ENCODE measurements at regions not wholly inside any gene's neighbourhood (a gene's known extent, or its start where the extent isn't known, plus 50 kb on each side); places are given as distances from the start of the nearest gene placed in this dataset.

DNA sequence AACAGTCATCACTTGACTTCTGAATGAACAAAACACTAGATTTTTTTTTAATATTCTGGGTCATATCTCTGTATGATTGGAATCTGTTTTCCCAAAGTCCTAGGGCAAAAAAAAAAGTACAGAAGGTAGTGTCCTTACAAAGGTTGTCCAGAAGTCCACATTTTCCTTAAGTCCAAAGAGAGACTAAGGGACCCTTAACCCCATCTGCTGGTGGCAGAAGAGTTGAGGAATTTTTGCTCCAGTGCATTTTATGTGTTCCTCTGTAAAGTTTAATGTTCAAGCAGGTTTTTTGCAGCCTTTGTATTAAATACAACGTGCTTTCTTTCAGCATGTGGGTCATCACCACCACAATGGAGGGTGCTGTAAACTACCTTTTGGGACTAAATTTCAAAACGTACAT is 215.9 kb downstream of the SP3 start:
- no peak overlapping the region for H3K27ac ChIP-seq
- no peak for TF ChIP-seq ZFX (IDR thresholded peaks at IDR 0.05; ENCODE audit: borderline replicate concordance)
- TF ChIP-seq, protein P1, sequence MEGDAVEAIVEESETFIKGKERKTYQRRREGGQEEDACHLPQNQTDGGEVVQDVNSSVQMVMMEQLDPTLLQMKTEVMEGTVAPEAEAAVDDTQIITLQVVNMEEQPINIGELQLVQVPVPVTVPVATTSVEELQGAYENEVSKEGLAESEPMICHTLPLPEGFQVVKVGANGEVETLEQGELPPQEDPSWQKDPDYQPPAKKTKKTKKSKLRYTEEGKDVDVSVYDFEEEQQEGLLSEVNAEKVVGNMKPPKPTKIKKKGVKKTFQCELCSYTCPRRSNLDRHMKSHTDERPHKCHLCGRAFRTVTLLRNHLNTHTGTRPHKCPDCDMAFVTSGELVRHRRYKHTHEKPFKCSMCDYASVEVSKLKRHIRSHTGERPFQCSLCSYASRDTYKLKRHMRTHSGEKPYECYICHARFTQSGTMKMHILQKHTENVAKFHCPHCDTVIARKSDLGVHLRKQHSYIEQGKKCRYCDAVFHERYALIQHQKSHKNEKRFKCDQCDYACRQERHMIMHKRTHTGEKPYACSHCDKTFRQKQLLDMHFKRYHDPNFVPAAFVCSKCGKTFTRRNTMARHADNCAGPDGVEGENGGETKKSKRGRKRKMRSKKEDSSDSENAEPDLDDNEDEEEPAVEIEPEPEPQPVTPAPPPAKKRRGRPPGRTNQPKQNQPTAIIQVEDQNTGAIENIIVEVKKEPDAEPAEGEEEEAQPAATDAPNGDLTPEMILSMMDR (IDR thresholded peaks at IDR 0.05): no peak

DNA sequence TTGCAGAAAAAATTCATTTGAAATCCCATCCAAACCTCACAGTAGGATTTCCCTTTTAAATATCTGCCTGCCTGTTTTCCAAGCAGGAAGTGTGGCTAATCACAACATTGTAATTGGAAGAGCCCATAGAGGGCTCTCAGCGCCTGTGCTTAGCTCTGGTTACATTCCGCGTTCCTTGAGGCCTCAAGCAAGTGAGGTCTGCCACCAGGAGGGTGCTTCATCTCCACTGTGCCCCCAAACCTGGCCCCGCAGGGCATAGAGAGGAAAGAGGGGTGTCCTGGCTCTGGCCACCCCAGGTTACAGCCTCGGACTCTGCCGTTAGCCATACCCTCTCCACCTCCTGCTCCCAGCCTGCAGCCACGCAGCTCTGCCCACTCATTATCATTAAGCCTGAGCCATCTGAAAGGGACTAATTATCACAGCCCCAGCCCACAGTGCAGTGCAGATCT is 214.8 kb downstream of the SP3 start:
- no peak for TF ChIP-seq ZFX (IDR thresholded peaks at IDR 0.05; ENCODE audit: borderline replicate concordance)
- TF ChIP-seq, protein P1 (IDR thresholded peaks at IDR 0.05): no peak

GRCh38 chr2:173750831-173751230 is 214.3 kb downstream of the SP3 start:
- TF ChIP-seq, protein P1 (IDR thresholded peaks at IDR 0.05): no peak
- no peak for TF ChIP-seq ZFX (IDR thresholded peaks at IDR 0.05; ENCODE audit: borderline replicate concordance)
- H3K27ac ChIP-seq: no peak overlapping the region

More for the DNA sequence above, 214.8 kb downstream of the SP3 start:
- H3K27ac ChIP-seq: no peak overlapping the region

- H3K27ac ChIP-seq: no peak overlapping the region
- no peak for TF ChIP-seq ZFX (IDR thresholded peaks at IDR 0.05; ENCODE audit: borderline replicate concordance)
- TF ChIP-seq, protein P1 (IDR thresholded peaks at IDR 0.05): no peak
These were observed 213.8 kb downstream of the SP3 start for GRCh38 chr2:173751245-173751975.

GRCh38 chr2:173752152-173752551 is 213.0 kb downstream of the SP3 start:
- H3K27ac ChIP-seq: no peak overlapping the region
- TF ChIP-seq ZFX (IDR thresholded peaks at IDR 0.05; ENCODE audit: borderline replicate concordance): no peak
- TF ChIP-seq, protein P1 (IDR thresholded peaks at IDR 0.05): no peak

GRCh38 chr2:173753441-173753840 is 211.7 kb downstream of the SP3 start:
- no peak overlapping the region for H3K27ac ChIP-seq
- TF ChIP-seq, protein P1 (IDR thresholded peaks at IDR 0.05): no peak
- TF ChIP-seq ZFX (IDR thresholded peaks at IDR 0.05; ENCODE audit: borderline replicate concordance): no peak

DNA sequence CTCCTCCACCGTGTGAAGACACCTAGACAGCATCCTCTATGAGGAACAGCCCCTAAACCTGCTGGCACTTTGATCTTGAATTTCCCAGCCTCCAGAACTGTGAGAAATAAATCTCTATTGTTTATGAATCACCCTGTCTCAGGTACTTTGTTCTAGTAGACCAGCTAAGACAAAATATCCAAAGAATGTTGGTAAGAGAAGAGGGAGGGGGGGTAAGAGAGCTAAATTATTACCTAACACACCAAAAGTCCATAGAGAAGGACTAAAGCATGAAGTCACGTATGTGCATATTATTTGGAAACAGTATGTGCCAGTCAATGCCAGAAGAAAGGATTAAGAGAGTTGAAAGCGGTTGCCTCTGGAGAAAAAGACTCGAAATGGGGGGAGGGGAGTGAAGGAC is 211.0 kb downstream of the SP3 start:
- no peak overlapping the region for H3K27ac ChIP-seq
- no peak for TF ChIP-seq ZFX (IDR thresholded peaks at IDR 0.05; ENCODE audit: borderline replicate concordance)
- TF ChIP-seq, protein P1 (IDR thresholded peaks at IDR 0.05): no peak
